ENCODE measurements at regions not wholly inside any gene's neighbourhood (a gene's known extent, or its start where the extent isn't known, plus 50 kb on each side); places are given as distances from the start of the nearest gene placed in this dataset.

- no peak for TF ChIP-seq CTCF (IDR thresholded peaks at IDR 0.05)
- TF ChIP-seq POLR2A (IDR thresholded peaks at IDR 0.05): no peak
Observed at GRCh38 chr3:62939707-62940106, 64.5 kb upstream of the CADPS start.
